Activated T-helper 17 cell treated with anti-CD3 and anti-CD28 coated beads, Interleukin-2, amount 50 U/mL, for 72 hours (primary cell): ENCODE measurements at regions not wholly inside any gene's neighbourhood (a gene's known extent, or its start where the extent isn't known, plus 50 kb on each side); places are given as distances from the start of the nearest gene placed in this dataset.
A peak's percentile ranks its signal among the peaks of the same experiment; 100 is the strongest.

ENCODE experiments used
- ATAC-seq: fragments of 150-1000 bp; cut with Tn5 transposase; replicated peaks from 2 replicates; pipeline ENCODE4 v1.10.0; 2021; ENCODE audit warnings: mild to moderate bottlenecking, moderate library complexity
- H3K27ac Mint-ChIP-seq: one replicate; pipeline ENCODE4 v1.8.0; 2022; ENCODE audit warnings: mixed read lengths
- H3K27me3 Mint-ChIP-seq: one replicate; pipeline ENCODE4 v1.8.0; 2022; ENCODE audit warnings: mixed read lengths
- H3K36me3 Mint-ChIP-seq: one replicate; pipeline ENCODE4 v1.8.0; 2022; ENCODE audit warnings: low read depth, mild to moderate bottlenecking, mixed read lengths
- H3K4me1 Mint-ChIP-seq: one replicate; pipeline ENCODE4 v1.8.0; 2022; ENCODE audit warnings: mixed read lengths
- H3K4me3 Mint-ChIP-seq: one replicate; pipeline ENCODE4 v1.8.0; 2022; ENCODE audit warnings: mild to moderate bottlenecking, mixed read lengths
- H3K9me3 Mint-ChIP-seq: one replicate; pipeline ENCODE4 v1.8.0; 2022; ENCODE audit warnings: mixed read lengths

GRCh38 chr2:19548116-19548515 is 189.7 kb upstream of the OSR1 start:
- Mint-ChIP-seq H3K4me1 (no peaks in the 10 kb centered on the region), H3K27ac (no peak overlapping the region), H3K27me3 (peaks cover 4% of the 10 kb centered on the region), H3K36me3 (no peaks in the 10 kb centered on the region), H3K4me3 (no peak overlapping the region), H3K9me3 (no peaks in the 10 kb centered on the region)
- ATAC-seq = no peak

GRCh38 chr2:19547321-19547720 is 188.9 kb upstream of the OSR1 start:
- no peak for ATAC-seq
- Mint-ChIP-seq H3K36me3 (no peaks in the 10 kb centered on the region), H3K27ac (no peak overlapping the region), H3K4me3 (no peak overlapping the region), H3K9me3 (no peaks in the 10 kb centered on the region), H3K4me1 (no peaks in the 10 kb centered on the region), H3K27me3 (peaks cover 4% of the 10 kb centered on the region)

GRCh38 chr2:19545507-19545906 is 187.1 kb upstream of the OSR1 start:
- Mint-ChIP-seq H3K27me3 (peaks cover 4% of the 10 kb centered on the region), H3K4me1 (no peaks in the 10 kb centered on the region), H3K36me3 (no peaks in the 10 kb centered on the region), H3K27ac (no peak overlapping the region), H3K9me3 (no peaks in the 10 kb centered on the region), H3K4me3 (no peak overlapping the region)
- no peak for ATAC-seq

GRCh38 chr2:19543663-19544383 is 185.4 kb upstream of the OSR1 start:
- no peak overlapping the region for H3K27ac Mint-ChIP-seq

GRCh38 chr2:19542796-19543662 is 184.6 kb upstream of the OSR1 start:
- Mint-ChIP-seq H3K4me3 (no peak overlapping the region), H3K4me1 (no peaks in the 10 kb centered on the region), H3K9me3 (no peaks in the 10 kb centered on the region), H3K36me3 (no peaks in the 10 kb centered on the region), H3K27me3 (no peaks in the 10 kb centered on the region), H3K27ac (no peak overlapping the region)
- ATAC-seq = no peak

More at GRCh38 chr2:19543663-19544383, 185.4 kb upstream of the OSR1 start:
- no peaks in the 10 kb centered on the region for H3K4me1 Mint-ChIP-seq
- no peak for ATAC-seq
- H3K9me3 Mint-ChIP-seq = no peaks in the 10 kb centered on the region
- no peaks in the 10 kb centered on the region for H3K27me3 Mint-ChIP-seq
- no peak overlapping the region for H3K4me3 Mint-ChIP-seq
- no peaks in the 10 kb centered on the region for H3K36me3 Mint-ChIP-seq

GRCh38 chr2:19541884-19542283 is 183.5 kb upstream of the OSR1 start:
- no peak overlapping the region for H3K4me3 Mint-ChIP-seq
- no peaks in the 10 kb centered on the region for H3K9me3 Mint-ChIP-seq
- no peaks in the 10 kb centered on the region for H3K36me3 Mint-ChIP-seq
- no peaks in the 10 kb centered on the region for H3K27me3 Mint-ChIP-seq
- no peak for ATAC-seq
- H3K4me1 Mint-ChIP-seq = no peaks in the 10 kb centered on the region
- H3K27ac Mint-ChIP-seq = no peak overlapping the region

GRCh38 chr2:19540739-19541525 is 182.5 kb upstream of the OSR1 start:
- Mint-ChIP-seq H3K36me3 (no peaks in the 10 kb centered on the region), H3K27ac (no peak overlapping the region), H3K4me3 (no peak overlapping the region), H3K27me3 (no peaks in the 10 kb centered on the region), H3K9me3 (no peaks in the 10 kb centered on the region), H3K4me1 (no peaks in the 10 kb centered on the region)
- ATAC-seq = no peak

GRCh38 chr2:19538411-19538963 is 180.1 kb upstream of the OSR1 start:
- Mint-ChIP-seq H3K4me1 (no peaks in the 10 kb centered on the region), H3K4me3 (no peak overlapping the region), H3K36me3 (no peaks in the 10 kb centered on the region), H3K27ac (no peak overlapping the region), H3K9me3 (no peaks in the 10 kb centered on the region), H3K27me3 (no peaks in the 10 kb centered on the region)
- ATAC-seq = peak; percentile 24

- Mint-ChIP-seq H3K4me1 (no peaks in the 10 kb centered on the region), H3K4me3 (no peak overlapping the region), H3K27ac (no peak overlapping the region), H3K36me3 (no peaks in the 10 kb centered on the region), H3K9me3 (no peaks in the 10 kb centered on the region), H3K27me3 (peaks cover 7% of the 10 kb centered on the region)
- no peak for ATAC-seq
These were observed 177.7 kb upstream of the OSR1 start for GRCh38 chr2:19536136-19536535.

- no peaks in the 10 kb centered on the region for H3K4me1 Mint-ChIP-seq
- H3K27me3 Mint-ChIP-seq = peaks cover 18% of the 10 kb centered on the region
- no peaks in the 10 kb centered on the region for H3K36me3 Mint-ChIP-seq
- no peak overlapping the region for H3K4me3 Mint-ChIP-seq
- no peak overlapping the region for H3K27ac Mint-ChIP-seq
- H3K9me3 Mint-ChIP-seq = no peaks in the 10 kb centered on the region
- ATAC-seq = no peak
These were observed 174.2 kb upstream of the OSR1 start for GRCh38 chr2:19532547-19533196.

GRCh38 chr2:19529677-19530076 is 171.3 kb upstream of the OSR1 start:
- no peak overlapping the region for H3K4me3 Mint-ChIP-seq
- no peak overlapping the region for H3K27ac Mint-ChIP-seq
- no peaks in the 10 kb centered on the region for H3K9me3 Mint-ChIP-seq
- H3K36me3 Mint-ChIP-seq = no peaks in the 10 kb centered on the region
- H3K27me3 Mint-ChIP-seq = peaks cover 22% of the 10 kb centered on the region
- no peaks in the 10 kb centered on the region for H3K4me1 Mint-ChIP-seq
- ATAC-seq = no peak

- Mint-ChIP-seq H3K27me3 (peaks cover 30% of the 10 kb centered on the region), H3K4me3 (no peak overlapping the region), H3K27ac (no peak overlapping the region), H3K36me3 (no peaks in the 10 kb centered on the region), H3K9me3 (no peaks in the 10 kb centered on the region), H3K4me1 (no peaks in the 10 kb centered on the region)
- ATAC-seq = no peak
These were observed 169.3 kb upstream of the OSR1 start for GRCh38 chr2:19527771-19528170.

GRCh38 chr2:19525313-19525712 is 166.9 kb upstream of the OSR1 start:
- Mint-ChIP-seq H3K27me3 (peaks cover 26% of the 10 kb centered on the region), H3K4me1 (no peaks in the 10 kb centered on the region), H3K27ac (no peak overlapping the region), H3K4me3 (no peak overlapping the region), H3K36me3 (no peaks in the 10 kb centered on the region), H3K9me3 (no peaks in the 10 kb centered on the region)
- ATAC-seq = no peak

- H3K27me3 Mint-ChIP-seq = peaks cover 16% of the 10 kb centered on the region
- H3K4me3 Mint-ChIP-seq = no peak overlapping the region
- no peaks in the 10 kb centered on the region for H3K36me3 Mint-ChIP-seq
- H3K9me3 Mint-ChIP-seq = no peaks in the 10 kb centered on the region
- H3K4me1 Mint-ChIP-seq = no peaks in the 10 kb centered on the region
- ATAC-seq = no peak
- no peak overlapping the region for H3K27ac Mint-ChIP-seq
These were observed 160.6 kb upstream of the OSR1 start for GRCh38 chr2:19519045-19519444.
